ENCODE measurements at regions not wholly inside any gene's neighbourhood (a gene's known extent, or its start where the extent isn't known, plus 50 kb on each side); places are given as distances from the start of the nearest gene placed in this dataset.

GRCh38 chr13:105089858-105090643 is 1445.4 kb downstream of the EFNB2 start:
- POLR2A ChIA-PET, result no interaction called here

DNA sequence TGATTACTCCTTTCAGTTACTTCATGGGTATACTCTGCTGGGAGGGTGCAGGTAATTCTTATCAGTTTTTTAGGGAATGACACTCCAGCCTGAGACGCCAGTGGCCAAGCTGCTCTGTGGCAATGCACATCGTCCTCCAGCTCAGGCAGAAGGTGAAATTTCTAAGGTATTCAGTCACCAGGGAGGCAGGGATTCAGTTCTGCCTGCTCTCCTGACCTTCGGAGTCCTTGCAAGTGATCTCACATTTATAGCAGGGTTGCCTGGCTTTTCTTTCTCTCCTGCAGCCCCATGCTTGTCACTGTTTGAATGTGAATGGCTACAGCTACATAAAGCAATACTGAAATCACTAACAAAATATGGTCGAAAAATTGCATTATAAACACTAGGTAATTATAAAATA is 1447.5 kb downstream of the EFNB2 start:
- no peaks in the 10 kb centered on the region for H3K27me3 Mint-ChIP-seq
- no peak overlapping the region for H3K4me3 Mint-ChIP-seq
- POLR2A ChIA-PET, result no interaction called here
- H3K4me1 Mint-ChIP-seq, result no peaks in the 10 kb centered on the region
- DNase-seq, result no peak
- H3K9me3 Mint-ChIP-seq, result peaks cover 0 to 4% (median 0%) of the 10 kb centered on the region in 9 donors
- no peaks in the 10 kb centered on the region for H3K36me3 Mint-ChIP-seq
- no peak overlapping the region for H3K27ac Mint-ChIP-seq
- no peak for ATAC-seq

More at GRCh38 chr13:105089858-105090643, 1445.4 kb downstream of the EFNB2 start:
- Mint-ChIP-seq H3K36me3 (no peaks in the 10 kb centered on the region), H3K4me3 (no peak overlapping the region), H3K9me3 (peaks cover 0 to 3% (median 0%) of the 10 kb centered on the region in 9 donors), H3K27ac (no peak overlapping the region), H3K4me1 (no peaks in the 10 kb centered on the region), H3K27me3 (peaks cover 0 to 14% (median 6%) of the 10 kb centered on the region in 5 donors)
- no peak for ATAC-seq
- no peak for DNase-seq

DNA sequence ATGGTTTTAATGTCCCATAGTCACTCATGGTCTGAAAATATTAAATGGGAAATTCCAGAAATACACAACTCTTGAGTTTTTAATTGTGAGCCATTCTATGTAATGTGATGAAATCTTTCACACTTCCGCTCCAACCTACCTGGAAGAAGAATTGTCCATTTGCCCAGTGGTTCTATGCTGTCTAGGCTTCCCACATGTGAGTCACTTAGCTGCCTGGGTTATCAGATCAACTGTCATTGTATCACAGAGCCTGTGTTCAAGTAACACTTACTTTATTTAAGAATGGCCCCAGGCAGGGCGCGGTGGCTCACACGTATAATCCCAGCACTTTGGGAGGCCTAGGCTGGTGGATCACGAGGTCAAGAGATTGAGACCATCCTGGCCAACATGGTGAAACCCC is 1450.5 kb downstream of the EFNB2 start:
- no peaks in the 10 kb centered on the region for H3K4me1 Mint-ChIP-seq
- POLR2A ChIA-PET, result no interaction called here

GRCh38 chr13:105083992-105084391 is 1451.5 kb downstream of the EFNB2 start:
- POLR2A ChIA-PET, result no interaction called here
- DNase-seq (no peak), ATAC-seq (no peak)
- Mint-ChIP-seq H3K9me3 (peaks cover 0 to 4% (median 0%) of the 10 kb centered on the region in 9 donors), H3K27me3 (no peaks in the 10 kb centered on the region), H3K4me1 (no peaks in the 10 kb centered on the region), H3K4me3 (no peak overlapping the region), H3K27ac (peak overlapping the region in 1 of 10 donors; percentile 25), H3K36me3 (no peaks in the 10 kb centered on the region)

More for the DNA sequence above, 1450.5 kb downstream of the EFNB2 start:
- no peaks in the 10 kb centered on the region for H3K36me3 Mint-ChIP-seq
- peaks cover 0 to 4% (median 0%) of the 10 kb centered on the region in 9 donors for H3K9me3 Mint-ChIP-seq
- DNase-seq (no peak), ATAC-seq (no peak)
- no peak overlapping the region for H3K4me3 Mint-ChIP-seq
- no peaks in the 10 kb centered on the region for H3K27me3 Mint-ChIP-seq
- no peak overlapping the region for H3K27ac Mint-ChIP-seq

DNA sequence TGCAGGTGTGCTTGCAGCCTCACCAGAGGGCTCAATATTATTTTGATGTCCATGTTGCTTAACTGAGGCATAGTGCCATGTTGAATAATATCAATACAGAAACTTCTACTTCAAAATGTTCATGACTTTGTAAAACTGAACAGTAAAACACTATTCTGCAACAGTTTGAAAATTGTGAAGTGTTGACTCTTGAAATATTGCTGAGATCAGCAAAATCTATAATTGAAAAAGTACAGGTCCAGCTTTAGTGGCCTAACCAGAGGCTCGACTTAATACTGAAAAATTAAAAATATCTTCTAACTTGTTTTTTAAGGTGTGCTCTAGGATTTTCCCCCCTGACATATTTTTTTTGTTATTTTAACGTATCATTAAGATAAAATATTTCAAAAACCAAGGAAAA is 1460.7 kb downstream of the EFNB2 start:
- Mint-ChIP-seq H3K36me3 (no peaks in the 10 kb centered on the region), H3K27ac (no peak overlapping the region), H3K4me3 (no peak overlapping the region), H3K9me3 (no peaks in the 10 kb centered on the region), H3K27me3 (peaks cover 0 to 2% (median 0%) of the 10 kb centered on the region in 5 donors), H3K4me1 (no peaks in the 10 kb centered on the region)
- DNase-seq (no peak), ATAC-seq (no peak)
- POLR2A ChIA-PET, result no interaction called here

DNA sequence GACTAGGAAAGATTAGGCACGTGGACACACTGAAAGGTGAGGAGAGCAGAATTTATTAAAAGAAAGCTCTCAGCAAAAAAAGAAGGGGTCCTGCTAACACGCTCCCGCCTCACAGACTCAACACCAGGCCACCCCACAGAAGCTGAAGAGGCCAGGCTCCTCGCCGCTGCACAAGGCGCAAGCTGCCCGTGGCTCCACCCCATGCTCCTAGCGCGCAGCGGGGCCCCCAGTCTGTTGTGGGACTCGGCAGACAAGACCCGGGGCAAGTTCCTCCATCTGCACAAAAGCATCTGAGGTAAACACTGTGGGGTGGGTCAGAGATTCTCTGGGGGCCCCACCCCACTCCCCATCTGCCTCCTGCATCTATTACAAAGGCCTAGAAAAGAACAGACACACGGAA is 1462.4 kb downstream of the EFNB2 start:
- no peak overlapping the region for H3K4me3 Mint-ChIP-seq
- POLR2A ChIA-PET, result no interaction called here
- H3K36me3 Mint-ChIP-seq, result no peaks in the 10 kb centered on the region
- H3K4me1 Mint-ChIP-seq, result no peaks in the 10 kb centered on the region
- ATAC-seq (no peak), DNase-seq (no peak)
- H3K27me3 Mint-ChIP-seq, result peaks cover 0 to 2% (median 0%) of the 10 kb centered on the region in 5 donors
- no peaks in the 10 kb centered on the region for H3K9me3 Mint-ChIP-seq
- H3K27ac Mint-ChIP-seq, result peak overlapping the region in 1 of 10 donors; percentile 13

GRCh38 chr13:105070452-105070851 is 1465.0 kb downstream of the EFNB2 start:
- POLR2A ChIA-PET, result interaction anchor here (0.6 kb wide), 1 partner anchor 17 kb away, joined by 3 read pairs; no protein-coding TSS in a partner anchor
- no peak for ATAC-seq
- Mint-ChIP-seq H3K9me3 (no peaks in the 10 kb centered on the region), H3K4me1 (no peaks in the 10 kb centered on the region), H3K36me3 (peaks cover 0 to 4% (median 2%) of the 10 kb centered on the region in 3 donors), H3K27ac (no peak overlapping the region), H3K27me3 (no peaks in the 10 kb centered on the region), H3K4me3 (no peak overlapping the region)
- DNase-seq, result no peak

GRCh38 chr13:105069106-105069505 is 1466.4 kb downstream of the EFNB2 start:
- no peak for DNase-seq
- ATAC-seq, result no peak
- H3K27me3 Mint-ChIP-seq, result no peaks in the 10 kb centered on the region
- H3K36me3 Mint-ChIP-seq, result peaks cover 0 to 4% (median 2%) of the 10 kb centered on the region in 3 donors
- no peaks in the 10 kb centered on the region for H3K9me3 Mint-ChIP-seq
- POLR2A ChIA-PET, result no interaction called here
- no peaks in the 10 kb centered on the region for H3K4me1 Mint-ChIP-seq
- no peak overlapping the region for H3K27ac Mint-ChIP-seq
- H3K4me3 Mint-ChIP-seq, result no peak overlapping the region

GRCh38 chr13:105063676-105064075 is 1471.8 kb downstream of the EFNB2 start:
- H3K36me3 Mint-ChIP-seq, result peaks cover 0 to 4% (median 2%) of the 10 kb centered on the region in 3 donors
- no peaks in the 10 kb centered on the region for H3K27me3 Mint-ChIP-seq
- POLR2A ChIA-PET, result no interaction called here
- H3K4me1 Mint-ChIP-seq, result no peaks in the 10 kb centered on the region
- no peak overlapping the region for H3K27ac Mint-ChIP-seq
- no peak for ATAC-seq
- H3K4me3 Mint-ChIP-seq, result no peak overlapping the region
- H3K9me3 Mint-ChIP-seq, result no peaks in the 10 kb centered on the region
- DNase-seq, result no peak

- H3K4me3 Mint-ChIP-seq, result no peak overlapping the region
- no peak overlapping the region for H3K27ac Mint-ChIP-seq
- peaks cover 0 to 1% (median 0%) of the 10 kb centered on the region in 5 donors for H3K27me3 Mint-ChIP-seq
- peak in 1 of 2 donors; percentile 40 for ATAC-seq
- H3K4me1 Mint-ChIP-seq, result no peaks in the 10 kb centered on the region
- no peaks in the 10 kb centered on the region for H3K36me3 Mint-ChIP-seq
- no peak for DNase-seq
- POLR2A ChIA-PET, result no interaction called here
- no peaks in the 10 kb centered on the region for H3K9me3 Mint-ChIP-seq
Observed at GRCh38 chr13:105059786-105060185, 1475.7 kb downstream of the EFNB2 start.

GRCh38 chr13:105058517-105058916 is 1476.9 kb downstream of the EFNB2 start:
- Mint-ChIP-seq H3K36me3 (no peaks in the 10 kb centered on the region), H3K27ac (no peak overlapping the region), H3K4me3 (no peak overlapping the region), H3K4me1 (no peaks in the 10 kb centered on the region), H3K9me3 (no peaks in the 10 kb centered on the region), H3K27me3 (peaks cover 0 to 1% (median 0%) of the 10 kb centered on the region in 5 donors)
- DNase-seq (no peak), ATAC-seq (no peak)
- POLR2A ChIA-PET, result no interaction called here

- DNase-seq (no peak), ATAC-seq (no peak)
- POLR2A ChIA-PET, result no interaction called here
- Mint-ChIP-seq H3K36me3 (no peaks in the 10 kb centered on the region), H3K4me1 (no peaks in the 10 kb centered on the region), H3K27ac (no peak overlapping the region), H3K4me3 (no peak overlapping the region), H3K27me3 (peaks cover 0 to 3% (median 0%) of the 10 kb centered on the region in 5 donors), H3K9me3 (peaks cover 0 to 2% (median 0%) of the 10 kb centered on the region in 9 donors)
Observed at GRCh38 chr13:105052711-105053110, 1482.8 kb downstream of the EFNB2 start.

- Mint-ChIP-seq H3K9me3 (peaks cover 0 to 2% (median 0%) of the 10 kb centered on the region in 9 donors), H3K4me3 (no peak overlapping the region), H3K4me1 (no peaks in the 10 kb centered on the region), H3K27me3 (peaks cover 0 to 2% (median 0%) of the 10 kb centered on the region in 5 donors), H3K36me3 (no peaks in the 10 kb centered on the region), H3K27ac (no peak overlapping the region)
- DNase-seq, result no peak
- no peak for ATAC-seq
- POLR2A ChIA-PET, result no interaction called here
Observed at GRCh38 chr13:105050686-105051085, 1484.8 kb downstream of the EFNB2 start.

- POLR2A ChIA-PET, result no interaction called here
- Mint-ChIP-seq H3K9me3 (peaks cover 0 to 4% (median 2%) of the 10 kb centered on the region in 9 donors), H3K4me3 (no peak overlapping the region), H3K4me1 (no peaks in the 10 kb centered on the region), H3K27me3 (peaks cover 0 to 2% (median 0%) of the 10 kb centered on the region in 5 donors), H3K27ac (no peak overlapping the region), H3K36me3 (peaks cover 0 to 2% (median 0%) of the 10 kb centered on the region in 3 donors)
- no peak for DNase-seq
- no peak for ATAC-seq
Observed at GRCh38 chr13:105048677-105049076, 1486.8 kb downstream of the EFNB2 start.

All from naive thymus-derived CD8-positive, alpha-beta T cell (primary cell).